SK-N-SH (cell line): ENCODE measurements at regions not wholly inside any gene's neighbourhood (a gene's known extent, or its start where the extent isn't known, plus 50 kb on each side); places are given as distances from the start of the nearest gene placed in this dataset.
A peak's percentile ranks its signal among the peaks of the same experiment; 100 is the strongest.

ENCODE experiments used
- CTCF ChIA-PET: fragments of 300-600, 350-600 bp; formaldehyde crosslinking; extraction: SDS; loops from one replicate; lab custom pipeline; 2021; lab: Yijun Ruan, JAX
- POLR2A ChIA-PET: fragments of 350-600 bp; sonication (Branson Sonifier 250); formaldehyde crosslinking; extraction: SDS; loops from one replicate; lab custom pipeline; 2020; ENCODE audit warnings: antibody characterized with exemption, inconsistent platforms; lab: Yijun Ruan, JAX
- DNase-seq: peaks from one replicate; pipeline ENCODE4 v3.0.0; 2012
- H2AFZ ChIP-seq: fragments of 200-600 bp; sonication (generic); 2 replicates; pipeline ENCODE4 v1.8.1; 2016; ENCODE audit warnings: antibody characterized with exemption, mild to moderate bottlenecking, low read depth
- H3F3A ChIP-seq: fragments of 200-600 bp; sonication (generic); replicated peaks from 2 replicates; pipeline ENCODE3; 2016; ENCODE audit warnings: antibody characterized with exemption, mild to moderate bottlenecking; ENCODE audit not compliant: insufficient read depth
- H3K27ac ChIP-seq, 2 experiments: fragments of 200-500 bp in 1 of 2; fragments of 200-600 bp in 1 of 2; sonication (Bioruptor generic) in 1 of 2; sonication (generic), shearing (Covaris generic) in 1 of 2; 2 replicates each; pipeline versions ENCODE4 v1.5.1 to v1.6.1; 2014 to 2016; ENCODE audit warnings: low read depth in 2 of 2, inconsistent platforms in 1 of 2, low read length in 1 of 2, mild to moderate bottlenecking in 1 of 2, mixed read lengths in 1 of 2
- H3K27me3 ChIP-seq: fragments of 200-600 bp; sonication (generic), shearing (Covaris generic); 2 replicates; pipeline ENCODE4 v1.6.1; 2016; ENCODE audit warnings: mixed run types; ENCODE audit not compliant: insufficient read depth
- H3K36me3 ChIP-seq, 2 experiments: fragments of 200-500 bp in 1 of 2; fragments of 200-600 bp in 1 of 2; sonication (Bioruptor generic) in 1 of 2; sonication (generic) in 1 of 2; replicated peaks in 1 of 2; 2 replicates each; pipeline versions ENCODE3 to v1.5.1; 2014 to 2016; ENCODE audit warnings: low read length in 1 of 2, mild to moderate bottlenecking in 1 of 2; ENCODE audit not compliant: insufficient read depth in 2 of 2, control insufficient read depth in 1 of 2
- H3K4me1 ChIP-seq, 2 experiments: fragments of 200-500 bp in 1 of 2; fragments of 200-600 bp in 1 of 2; sonication (Bioruptor generic) in 1 of 2; sonication (generic), shearing (Covaris generic) in 1 of 2; 2 replicates each; pipeline versions ENCODE4 v1.5.1 to v1.6.1; 2014 to 2016; ENCODE audit warnings: low read depth in 1 of 2, low read length in 1 of 2, mixed run types in 1 of 2; ENCODE audit not compliant: insufficient read depth in 2 of 2, control insufficient read depth in 1 of 2
- H3K4me2 ChIP-seq: fragments of 200-600 bp; sonication (generic), shearing (Covaris generic); 2 replicates; pipeline ENCODE4 v1.6.1; 2017; ENCODE audit warnings: mixed run types
- H3K4me3 ChIP-seq, 2 experiments: fragments of 200-500 bp in 1 of 2; fragments of 200-600 bp in 1 of 2; sonication (Bioruptor generic) in 1 of 2; sonication (generic), shearing (Covaris generic) in 1 of 2; 2 replicates each; pipeline versions ENCODE4 v1.5.1 to v1.8.1; 2014 to 2016; ENCODE audit warnings: low read depth in 2 of 2, inconsistent platforms in 1 of 2, low read length in 1 of 2, mild to moderate bottlenecking in 1 of 2, mixed read lengths in 1 of 2, moderate library complexity in 1 of 2
- H3K79me2 ChIP-seq: fragments of 200-600 bp; sonication (generic); 2 replicates; pipeline ENCODE4 v1.8.1; 2017; ENCODE audit warnings: mild to moderate bottlenecking; ENCODE audit not compliant: insufficient read depth
- H3K9ac ChIP-seq: fragments of 200-600 bp; sonication (generic); 2 replicates; pipeline ENCODE4 v1.6.1; 2017; ENCODE audit warnings: mixed run types
- H3K9me2 ChIP-seq: fragments of 200-600 bp; sonication (generic); 2 replicates; pipeline ENCODE4 v1.6.1; 2017; ENCODE audit warnings: mixed run types
- H3K9me3 ChIP-seq: fragments of 200-600 bp; sonication (generic); 2 replicates; pipeline ENCODE4 v1.6.1; 2017; ENCODE audit warnings: mixed run types, mild to moderate bottlenecking, moderate library complexity
- H4K20me1 ChIP-seq: fragments of 200-600 bp; sonication (generic); 2 replicates; pipeline ENCODE4 v1.6.1; 2017; ENCODE audit warnings: mild to moderate bottlenecking, mixed run types; ENCODE audit not compliant: insufficient read depth
- CHD2 ChIP-seq: fragments of 150-350 bp; IDR thresholded peaks from 2 replicates; pipeline ENCODE4 v1.6.1; 2018; ENCODE audit warnings: low read length; ENCODE audit not compliant: partially characterized antibody
- ELF1 ChIP-seq: IDR thresholded peaks from 2 replicates; pipeline ENCODE4 v1.4.0; 2012
- EP300 ChIP-seq, 2 experiments: IDR thresholded peaks; 2 replicates each; pipeline versions ENCODE4 v1.4.0 to v1.6.1; 2012; ENCODE audit warnings: borderline replicate concordance in 1 of 2, low read depth in 1 of 2, low read length in 1 of 2
- FOXJ3 ChIP-seq: sonication (generic); formaldehyde crosslinking; IDR thresholded peaks from 2 replicates; pipeline ENCODE4 v1.5.1; 2020; ENCODE audit warnings: mild to moderate bottlenecking, missing genetic modification reagents
- FOXM1 ChIP-seq: IDR thresholded peaks from 2 replicates; pipeline ENCODE4 v1.4.0; 2012; ENCODE audit warnings: low read depth, mild to moderate bottlenecking
- MAX ChIP-seq: IDR thresholded peaks from 2 replicates; pipeline ENCODE4 v1.4.0; 2012; ENCODE audit warnings: low read depth
- MEF2A ChIP-seq: IDR thresholded peaks from 2 replicates; pipeline ENCODE4 v1.4.0; 2012; ENCODE audit warnings: low read depth, borderline replicate concordance
- MXI1 ChIP-seq: IDR thresholded peaks from 2 replicates; pipeline ENCODE4 v1.6.1; 2012; ENCODE audit warnings: mild to moderate bottlenecking, low read depth, low read length, improper control_type of control experiment
- NRF1 ChIP-seq: IDR thresholded peaks from 2 replicates; pipeline ENCODE4 v1.6.1; 2012; ENCODE audit warnings: low read depth, mild to moderate bottlenecking, low read length
- POLR2AphosphoS5 ChIP-seq: IDR thresholded peaks from 2 replicates; pipeline ENCODE4 v1.6.1; 2012; ENCODE audit warnings: low read depth, low read length
- RAD21 ChIP-seq: IDR thresholded peaks from 2 replicates; pipeline ENCODE4 v1.6.1; 2012; ENCODE audit warnings: mild to moderate bottlenecking, low read length
- RCOR1 ChIP-seq: fragments of 150-350 bp; IDR thresholded peaks from 2 replicates; pipeline ENCODE4 v1.6.1; 2017; ENCODE audit warnings: antibody characterized with exemption, low read length
- RXRA ChIP-seq: IDR thresholded peaks from 2 replicates; pipeline ENCODE4 v1.4.0; 2012; ENCODE audit warnings: low read depth, mild to moderate bottlenecking, borderline replicate concordance
- SMC3 ChIP-seq: IDR thresholded peaks from 2 replicates; pipeline ENCODE4 v1.6.1; 2012; ENCODE audit warnings: low read depth, low read length, improper control_type of control experiment
- TAF1 ChIP-seq: IDR thresholded peaks from 2 replicates; pipeline ENCODE4 v1.6.1; 2012; ENCODE audit warnings: low read depth, mild to moderate bottlenecking, low read length, moderate library complexity, borderline replicate concordance
- TCF12 ChIP-seq: IDR thresholded peaks from 2 replicates; pipeline ENCODE4 v1.4.0; 2012
- TEAD4 ChIP-seq: IDR thresholded peaks from 2 replicates; pipeline ENCODE4 v1.4.0; 2012; ENCODE audit warnings: mild to moderate bottlenecking, borderline replicate concordance; ENCODE audit not compliant: insufficient read depth
- YY1 ChIP-seq: IDR thresholded peaks from 2 replicates; pipeline ENCODE4 v1.4.0; 2012; ENCODE audit warnings: low read depth, mild to moderate bottlenecking
- WGBS: methylation state at CpG from one replicate; pipeline ENCODE4 v1.1.6; 2017; ENCODE audit warnings: low lambda C conversion rate; 5-methylcytosine and 5-hydroxymethylcytosine counted together
- TF ChIP-seq, protein P1 (sequence below): IDR thresholded peaks from 2 replicates; pipeline ENCODE4; 2012

- H3K4me1 ChIP-seq, result peaks cover 45 to 61% of the 10 kb centered on the region in 2 experiments
- POLR2A ChIA-PET, result no interaction called here
- H3K27ac ChIP-seq, result peak overlapping the region; percentile 86 to 95
- DNase-seq, result no peak
- H2AFZ ChIP-seq, result no peak overlapping the region
- H4K20me1 ChIP-seq, result no peaks in the 10 kb centered on the region
- H3K79me2 ChIP-seq, result no peaks in the 10 kb centered on the region
- TF ChIP-seq TEAD4, result no peak
- no peak; the same call in 1 of the 2 replicates for TF ChIP-seq TCF12
- no peak for TF ChIP-seq CHD2
- no peak for TF ChIP-seq MEF2A
- TF ChIP-seq FOXM1, result no peak
- TF ChIP-seq RXRA, result no peak
- TF ChIP-seq, all 33 proteins: peak for 0
- H3K9me2 ChIP-seq, result no peaks in the 10 kb centered on the region
- H3K4me3 ChIP-seq, result no peak overlapping the region
- no peaks in the 10 kb centered on the region for H3K36me3 ChIP-seq
- peaks cover 34% of the 10 kb centered on the region for H3F3A ChIP-seq
- no peaks in the 10 kb centered on the region for H3K9me3 ChIP-seq
- CTCF ChIA-PET, result interaction anchor here (0.8 to 1.5 kb wide), 2 partner anchors 10 to 361 kb away, joined by 3 to 4 read pairs; no protein-coding TSS in a partner anchor
- peak overlapping the region; percentile 61; the same call in 1 of the 2 replicates for H3K9ac ChIP-seq
- H3K4me2 ChIP-seq, result peak overlapping the region; percentile 74
- WGBS, result 89% methylated on average over 9 of the region's 9 CpGs
- no peaks in the 10 kb centered on the region for H3K27me3 ChIP-seq
Measured at GRCh38 chr2:37774976-37775907, 103.8 kb upstream of the CDC42EP3 start.

- H3K79me2 ChIP-seq, result no peaks in the 10 kb centered on the region
- H3K9me2 ChIP-seq, result no peaks in the 10 kb centered on the region
- H3K9ac ChIP-seq, result peak overlapping the region; percentile 61; the same call in 1 of the 2 replicates
- CTCF ChIA-PET, result interaction anchor here (1.0 kb wide), 1 partner anchor 19 kb away, joined by 3 read pairs; no protein-coding TSS in a partner anchor
- POLR2A ChIA-PET, result no interaction called here
- H3K4me1 ChIP-seq, result peaks cover 45 to 61% of the 10 kb centered on the region in 2 experiments
- H3K27me3 ChIP-seq, result no peaks in the 10 kb centered on the region
- H3K27ac ChIP-seq, result peak overlapping the region; percentile 86 to 95
- H3K9me3 ChIP-seq, result no peaks in the 10 kb centered on the region
- TF ChIP-seq POLR2AphosphoS5, result no peak
- TF ChIP-seq MAX, result peak; percentile 72
- no peak for TF ChIP-seq NRF1
- TF ChIP-seq CHD2, result no peak
- TF ChIP-seq TAF1, result peak; percentile 23; the same call in 1 of the 2 replicates
- H2AFZ ChIP-seq, result no peak overlapping the region
- H3K4me2 ChIP-seq, result peak overlapping the region; percentile 74
- whole genome bisulfite sequencing, result 30% methylated on average over 3 of the region's 3 CpGs
- no peaks in the 10 kb centered on the region for H3K36me3 ChIP-seq
- DNase-seq, result no peak
- no peaks in the 10 kb centered on the region for H4K20me1 ChIP-seq
- peaks cover 37% of the 10 kb centered on the region for H3F3A ChIP-seq
- no peak overlapping the region; a peak in 1 of 4 replicates for H3K4me3 ChIP-seq
Measured at GRCh38 chr2:37775908-37776250, 104.4 kb upstream of the CDC42EP3 start.

GRCh38 chr2:37776487-37776886 lies 105.0 kb upstream of the CDC42EP3 start:
- ChIA-PET CTCF (interaction anchor here (1.0 kb wide), 2 partner anchors 18 to 32 kb away, joined by 3 read pairs; no protein-coding TSS in a partner anchor), POLR2A (no interaction called here)
- H3K9ac ChIP-seq, result peak overlapping the region; percentile 61; the same call in 1 of the 2 replicates
- peak; percentile 82 for TF ChIP-seq MAX
- TF ChIP-seq CHD2, result no peak
- TF ChIP-seq POLR2AphosphoS5, result peak; percentile 56; the same call in 1 of the 2 replicates
- TF ChIP-seq RAD21, result no peak
- peak; percentile 94 for TF ChIP-seq TEAD4
- TF ChIP-seq MXI1, result no peak
- TF ChIP-seq NRF1, result no peak
- 0 out of 2 replicates have a peak, but pooled peaks have one; percentile 35 for TF ChIP-seq YY1
- TF ChIP-seq, protein P1, sequence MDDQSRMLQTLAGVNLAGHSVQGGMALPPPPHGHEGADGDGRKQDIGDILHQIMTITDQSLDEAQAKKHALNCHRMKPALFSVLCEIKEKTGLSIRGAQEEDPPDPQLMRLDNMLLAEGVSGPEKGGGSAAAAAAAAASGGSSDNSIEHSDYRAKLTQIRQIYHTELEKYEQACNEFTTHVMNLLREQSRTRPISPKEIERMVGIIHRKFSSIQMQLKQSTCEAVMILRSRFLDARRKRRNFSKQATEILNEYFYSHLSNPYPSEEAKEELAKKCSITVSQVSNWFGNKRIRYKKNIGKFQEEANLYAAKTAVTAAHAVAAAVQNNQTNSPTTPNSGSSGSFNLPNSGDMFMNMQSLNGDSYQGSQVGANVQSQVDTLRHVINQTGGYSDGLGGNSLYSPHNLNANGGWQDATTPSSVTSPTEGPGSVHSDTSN, result peak; percentile 90
- TF ChIP-seq EP300 (IDR thresholded peaks at IDR 0.05; ENCODE audit: borderline replicate concordance in 1 of 2, low read depth in 1 of 2, low read length in 1 of 2), result peak in 1 of 2 experiments; percentile 96; a peak in 2 of 4 replicates
- TF ChIP-seq MEF2A, result no peak; the same call in 1 of the 2 replicates
- TF ChIP-seq FOXJ3 (CRISPR knock-in tag), result no peak
- no peak for TF ChIP-seq RCOR1
- TF ChIP-seq TCF12, result peak; percentile 95
- TF ChIP-seq ELF1, result no peak
- TF ChIP-seq SMC3, result no peak

More at GRCh38 chr2:37776487-37776886, 105.0 kb upstream of the CDC42EP3 start:
- no peak overlapping the region for H2AFZ ChIP-seq
- no peaks in the 10 kb centered on the region for H3K9me3 ChIP-seq
- H3K27me3 ChIP-seq, result no peaks in the 10 kb centered on the region
- H3F3A ChIP-seq, result peaks cover 37% of the 10 kb centered on the region
- H3K79me2 ChIP-seq, result no peaks in the 10 kb centered on the region
- no peak for DNase-seq
- peak overlapping the region; percentile 74 for H3K4me2 ChIP-seq
- H3K4me3 ChIP-seq, result no peak overlapping the region; a peak in 1 of 4 replicates
- H3K4me1 ChIP-seq, result peaks cover 45 to 56% of the 10 kb centered on the region in 2 experiments
- WGBS, result 8% methylated on average over 3 of the region's 3 CpGs
- H3K36me3 ChIP-seq, result no peaks in the 10 kb centered on the region
- H3K9me2 ChIP-seq, result no peaks in the 10 kb centered on the region
- peak overlapping the region; percentile 86 to 95 for H3K27ac ChIP-seq
- no peaks in the 10 kb centered on the region for H4K20me1 ChIP-seq
